GM19035 (cell line): ENCODE measurements at regions not wholly inside any gene's neighbourhood (a gene's known extent, or its start where the extent isn't known, plus 50 kb on each side); places are given as distances from the start of the nearest gene placed in this dataset.
"Not testable (repeated sequence)": the region's sequence is repeated elsewhere in the genome, so short reads cannot be mapped to it uniquely, and the experiment has no call there.

Experiments used
- ATAC-seq: cut with Tn5 transposase; IDR thresholded peaks from one replicate; pipeline ENCODE4 v1.9.1; 2021; ENCODE audit not compliant: unreplicated experiment

- ATAC-seq: no peak
Measured at GRCh38 chr13:111007209-111007608, 92.3 kb upstream of the ANKRD10 start.

- ATAC-seq: no peak
Measured at GRCh38 chr13:111006506-111007031, 91.7 kb upstream of the ANKRD10 start.

GRCh38 chr13:111005808-111006505, 91.1 kb upstream of the ANKRD10 start:
- ATAC-seq: no peak

- no peak for ATAC-seq
Measured at GRCh38 chr13:111005364-111005763, 90.5 kb upstream of the ANKRD10 start.

GRCh38 chr13:111004444-111004843, 89.6 kb upstream of the ANKRD10 start:
- ATAC-seq: no peak

GRCh38 chr13:111001636-111002035, 86.8 kb upstream of the ANKRD10 start:
- no peak for ATAC-seq

GRCh38 chr13:110993788-110994187, 78.9 kb upstream of the ANKRD10 start:
- ATAC-seq: no peak

- no peak for ATAC-seq
Measured at GRCh38 chr13:110991991-110992508, 77.2 kb upstream of the ANKRD10 start.

- no peak for ATAC-seq
Measured at GRCh38 chr13:110989331-110989730, 74.5 kb upstream of the ANKRD10 start.

GRCh38 chr13:110985541-110985940, 70.7 kb upstream of the ANKRD10 start:
- ATAC-seq: no peak

- ATAC-seq: no peak
Measured at GRCh38 chr13:110984798-110985197, 69.9 kb upstream of the ANKRD10 start.

- ATAC-seq: no peak
Measured at GRCh38 chr13:110984381-110984780, 69.5 kb upstream of the ANKRD10 start.

- no peak for ATAC-seq
Measured at GRCh38 chr13:110983241-110983640, 68.4 kb upstream of the ANKRD10 start.

- ATAC-seq: no peak
Measured at GRCh38 chr13:110981379-110981778, 66.5 kb upstream of the ANKRD10 start.

- ATAC-seq: no peak
Measured at GRCh38 chr13:110980921-110981320, 66.1 kb upstream of the ANKRD10 start.

GRCh38 chr13:110979149-110979548, 64.3 kb upstream of the ANKRD10 start:
- ATAC-seq: not testable (repeated sequence)

- no peak for ATAC-seq
Measured at GRCh38 chr13:110978390-110978789, 63.5 kb upstream of the ANKRD10 start.

GRCh38 chr13:110976785-110977184, 61.9 kb upstream of the ANKRD10 start:
- no peak for ATAC-seq

GRCh38 chr13:110973007-110973700, 58.3 kb upstream of the ANKRD10 start:
- no peak for ATAC-seq

- no peak for ATAC-seq
Measured at GRCh38 chr13:110971486-110971885, 56.6 kb upstream of the ANKRD10 start.

GRCh38 chr13:110967156-110967855, 52.4 kb upstream of the ANKRD10 start:
- ATAC-seq: not testable (repeated sequence)

- no peak for ATAC-seq
Measured at GRCh38 chr13:110965755-110966134, 50.9 kb upstream of the ANKRD10 start.
